ENCODE measurements at regions not wholly inside any gene's neighbourhood (a gene's known extent, or its start where the extent isn't known, plus 50 kb on each side); places are given as distances from the start of the nearest gene placed in this dataset.
"Not testable (repeated sequence)": the region's sequence is repeated elsewhere in the genome, so short reads cannot be mapped to it uniquely, and the experiment has no call there.

GRCh38 chr1:108314815-108315214 lies 70.9 kb upstream of the NBPF4 start:
- DNase-seq (ENCODE audit: low read depth in 2 of 2) = no peak

GRCh38 chr1:108316545-108316944 lies 72.7 kb upstream of the NBPF4 start:
- DNase-seq (ENCODE audit: low read depth in 2 of 2) = peak in 1 of 2 donors; percentile 7

GRCh38 chr1:108320849-108321248 lies 77.0 kb upstream of the NBPF4 start:
- DNase-seq (ENCODE audit: low read depth in 2 of 2) = no peak

GRCh38 chr1:108325338-108325737 lies 81.5 kb upstream of the NBPF4 start:
- DNase-seq (ENCODE audit: low read depth in 2 of 2) = not testable (repeated sequence)

- peak in 1 of 2 donors; percentile 12 for DNase-seq (ENCODE audit: low read depth in 2 of 2)
These were observed 83.9 kb upstream of the NBPF4 start for GRCh38 chr1:108327534-108328466.

GRCh38 chr1:108345776-108346531 lies 102.1 kb upstream of the NBPF4 start:
- no peak for DNase-seq (ENCODE audit: low read depth in 2 of 2)

GRCh38 chr1:108357802-108358201 lies 92.3 kb upstream of the NBPF6 start:
- DNase-seq (ENCODE audit: low read depth in 2 of 2) = no peak

- DNase-seq (ENCODE audit: low read depth in 2 of 2) = not testable (repeated sequence)
These were observed 69.9 kb upstream of the NBPF6 start for GRCh38 chr1:108380059-108380832.

Measured in lung microvascular endothelial cell (primary cell).